Mesenchymal stem cell (in vitro differentiated cells and primary cell): ENCODE measurements at regions not wholly inside any gene's neighbourhood (a gene's known extent, or its start where the extent isn't known, plus 50 kb on each side); places are given as distances from the start of the nearest gene placed in this dataset.

Experiments used
- DNase-seq: peaks from one replicate; pipeline ENCODE4 v3.0.0-alpha.2; 2013
- H2AFZ ChIP-seq: one replicate; pipeline ENCODE4 v1.6.1; 2013; ENCODE audit warnings: low read depth, mild to moderate bottlenecking, control low read depth, inconsistent platforms, low read length, moderate library complexity
- H2AK5ac ChIP-seq: 2 replicates; pipeline ENCODE4 v1.6.1; 2013; ENCODE audit warnings: low read length, moderate library complexity, mild to moderate bottlenecking, inconsistent platforms; ENCODE audit not compliant: severe bottlenecking
- H2BK120ac ChIP-seq: one replicate; pipeline ENCODE4 v1.6.1; 2013; ENCODE audit warnings: low read depth, mild to moderate bottlenecking, inconsistent platforms, low read length, moderate library complexity
- H2BK12ac ChIP-seq, 2 experiments: one replicate each; pipeline ENCODE4 v1.6.1; 2013; ENCODE audit warnings: inconsistent platforms in 2 of 2, low read length in 2 of 2, mild to moderate bottlenecking in 2 of 2, moderate library complexity in 2 of 2, control low read depth in 1 of 2
- H2BK15ac ChIP-seq: one replicate; pipeline ENCODE4 v1.6.1; 2013; ENCODE audit warnings: mild to moderate bottlenecking, low read depth, inconsistent platforms; ENCODE audit not compliant: poor library complexity, severe bottlenecking
- H2BK5ac ChIP-seq: 2 replicates; pipeline ENCODE4 v1.6.1; 2013; ENCODE audit warnings: low read depth, mild to moderate bottlenecking, low read length, control low read depth, inconsistent platforms; ENCODE audit not compliant: poor library complexity, severe bottlenecking
- H3K14ac ChIP-seq, 2 experiments: one replicate each; pipeline ENCODE4 v1.6.1; 2013; ENCODE audit warnings: inconsistent platforms in 2 of 2, low read length in 2 of 2, control low read depth in 1 of 2, mild to moderate bottlenecking in 1 of 2, moderate library complexity in 1 of 2
- H3K18ac ChIP-seq, 2 experiments: one replicate each; pipeline ENCODE4 v1.6.1; 2013; ENCODE audit warnings: inconsistent platforms in 2 of 2, low read length in 2 of 2, control low read depth in 1 of 2, low read depth in 1 of 2, mild to moderate bottlenecking in 1 of 2
- H3K23ac ChIP-seq, 2 experiments: one replicate each; pipeline ENCODE4 v1.6.1; 2013; ENCODE audit warnings: inconsistent platforms in 2 of 2, low read length in 2 of 2, mild to moderate bottlenecking in 2 of 2, moderate library complexity in 2 of 2, control low read depth in 1 of 2
- H3K27ac ChIP-seq: 2 replicates; pipeline ENCODE4 v1.5.1; 2013; ENCODE audit warnings: mild to moderate bottlenecking, moderate library complexity, low read length, control low read depth, inconsistent platforms; ENCODE audit not compliant: poor library complexity, severe bottlenecking
- H3K27me3 ChIP-seq, 2 experiments: 2 replicates each; pipeline versions ENCODE4 v1.6.1 to v1.7.0; 2013; ENCODE audit warnings: low read length in 2 of 2, mild to moderate bottlenecking in 2 of 2, moderate library complexity in 2 of 2, control low read depth in 1 of 2, inconsistent platforms in 1 of 2; ENCODE audit not compliant: control insufficient read depth in 1 of 2, insufficient read depth in 1 of 2
- H3K36me3 ChIP-seq, 2 experiments: 2 replicates each; pipeline versions ENCODE4 v1.6.1 to v1.7.0; 2013; ENCODE audit warnings: low read length in 2 of 2, control low read depth in 1 of 2, inconsistent platforms in 1 of 2, low read depth in 1 of 2, mild to moderate bottlenecking in 1 of 2; ENCODE audit not compliant: insufficient read depth in 2 of 2, control insufficient read depth in 1 of 2
- H3K4ac ChIP-seq, 2 experiments: one replicate each; pipeline ENCODE4 v1.6.1; 2013; ENCODE audit warnings: inconsistent platforms in 2 of 2, low read length in 2 of 2, mild to moderate bottlenecking in 2 of 2, moderate library complexity in 2 of 2, control low read depth in 1 of 2, low read depth in 1 of 2
- H3K4me1 ChIP-seq: 2 replicates; pipeline ENCODE4 v1.6.1; 2013; ENCODE audit warnings: low read depth, low read length, control low read depth; ENCODE audit not compliant: control insufficient read depth, insufficient read depth
- H3K4me2 ChIP-seq: 2 replicates; pipeline ENCODE4 v1.6.1; 2013; ENCODE audit warnings: low read length, mild to moderate bottlenecking, inconsistent platforms; ENCODE audit not compliant: poor library complexity, severe bottlenecking
- H3K4me3 ChIP-seq, 2 experiments: 2 replicates each; pipeline versions ENCODE4 v1.5.1 to v1.7.0; 2013; ENCODE audit warnings: low read length in 2 of 2, mild to moderate bottlenecking in 2 of 2, control low read depth in 1 of 2, low read depth in 1 of 2; ENCODE audit not compliant: insufficient read depth in 1 of 2
- H3K79me1 ChIP-seq: replicated peaks from 2 replicates; pipeline ENCODE4 v1.6.1; 2013; ENCODE audit warnings: mild to moderate bottlenecking, control low read depth, low read length, inconsistent platforms; ENCODE audit not compliant: poor library complexity, severe bottlenecking
- H3K9ac ChIP-seq: 2 replicates; pipeline ENCODE4 v1.7.0; 2013; ENCODE audit warnings: mild to moderate bottlenecking, low read length, moderate library complexity
- H3K9me3 ChIP-seq: 2 replicates; pipeline ENCODE4 v1.7.0; 2013; ENCODE audit warnings: mild to moderate bottlenecking, low read length; ENCODE audit not compliant: control insufficient read depth
- H4K8ac ChIP-seq: one replicate; pipeline ENCODE4 v1.6.1; 2013; ENCODE audit warnings: inconsistent platforms, mild to moderate bottlenecking, low read length, moderate library complexity
- H4K91ac ChIP-seq: one replicate; pipeline ENCODE4 v1.6.1; 2013; ENCODE audit warnings: mild to moderate bottlenecking, low read length, inconsistent platforms
- WGBS: methylation state at CpG from one replicate; pipeline ENCODE4 v1.1.7; 2013; ENCODE audit warnings: mixed read lengths; 5-methylcytosine and 5-hydroxymethylcytosine counted together

GRCh38 chr6:67683960-67684359 lies 951.1 kb upstream of the ADGRB3 start:
- no peak overlapping the region for H4K8ac ChIP-seq
- H3K4ac ChIP-seq: no peak overlapping the region
- no peaks in the 10 kb centered on the region for H3K79me1 ChIP-seq
- H2AFZ ChIP-seq: no peak overlapping the region
- no peak overlapping the region for H2BK12ac ChIP-seq
- H3K18ac ChIP-seq: no peak overlapping the region
- peak overlapping the region; percentile 4 for H3K27ac ChIP-seq
- H3K23ac ChIP-seq: no peak overlapping the region
- no peaks in the 10 kb centered on the region for H3K9me3 ChIP-seq
- H3K4me2 ChIP-seq: no peak overlapping the region
- H3K36me3 ChIP-seq: no peaks in the 10 kb centered on the region
- no peak overlapping the region for H3K9ac ChIP-seq
- no peak overlapping the region for H3K14ac ChIP-seq
- H3K4me1 ChIP-seq: no peaks in the 10 kb centered on the region
- no peaks in the 10 kb centered on the region for H3K27me3 ChIP-seq
- H4K91ac ChIP-seq: no peak overlapping the region
- no peak overlapping the region for H2BK15ac ChIP-seq
- H2AK5ac ChIP-seq: no peak overlapping the region
- no peak overlapping the region for H3K4me3 ChIP-seq
- H2BK5ac ChIP-seq: no peak overlapping the region
- no CpG with 5 or more reads among the region's 1 CpG for WGBS
- H2BK120ac ChIP-seq: no peak overlapping the region
- peak; percentile 76 for DNase-seq

GRCh38 chr6:67680297-67680932 lies 954.7 kb upstream of the ADGRB3 start:
- no peak overlapping the region for H4K91ac ChIP-seq
- no peak for DNase-seq
- no peak overlapping the region for H3K4me2 ChIP-seq
- WGBS: 41% methylated on average over 2 of the region's 2 CpGs
- H3K9ac ChIP-seq: no peak overlapping the region
- no peaks in the 10 kb centered on the region for H3K9me3 ChIP-seq
- H2BK120ac ChIP-seq: no peak overlapping the region
- no peak overlapping the region for H2BK5ac ChIP-seq
- H3K4me3 ChIP-seq: no peak overlapping the region
- no peak overlapping the region for H4K8ac ChIP-seq
- no peaks in the 10 kb centered on the region for H3K36me3 ChIP-seq
- no peak overlapping the region for H3K4ac ChIP-seq
- H3K14ac ChIP-seq: no peak overlapping the region
- H3K27ac ChIP-seq: peak overlapping the region; percentile 33
- no peak overlapping the region for H2AK5ac ChIP-seq
- no peak overlapping the region for H3K23ac ChIP-seq
- no peaks in the 10 kb centered on the region for H3K4me1 ChIP-seq
- H3K18ac ChIP-seq: no peak overlapping the region
- H3K27me3 ChIP-seq: no peaks in the 10 kb centered on the region
- no peaks in the 10 kb centered on the region for H3K79me1 ChIP-seq
- H2BK12ac ChIP-seq: no peak overlapping the region
- H2BK15ac ChIP-seq: no peak overlapping the region
- H2AFZ ChIP-seq: no peak overlapping the region

- no peaks in the 10 kb centered on the region for H3K27me3 ChIP-seq
- WGBS: 88% methylated on average over 2 of the region's 3 CpGs
- no peaks in the 10 kb centered on the region for H3K36me3 ChIP-seq
- H2AK5ac ChIP-seq: no peak overlapping the region
- no peak overlapping the region for H3K18ac ChIP-seq
- H3K79me1 ChIP-seq: no peaks in the 10 kb centered on the region
- no peak overlapping the region for H3K4ac ChIP-seq
- no peak overlapping the region for H2BK5ac ChIP-seq
- no peak overlapping the region for H2AFZ ChIP-seq
- no peak overlapping the region for H4K91ac ChIP-seq
- H4K8ac ChIP-seq: no peak overlapping the region
- DNase-seq: no peak
- no peak overlapping the region for H3K4me3 ChIP-seq
- H3K23ac ChIP-seq: no peak overlapping the region
- no peak overlapping the region for H3K27ac ChIP-seq
- no peak overlapping the region for H2BK15ac ChIP-seq
- H2BK12ac ChIP-seq: no peak overlapping the region
- H2BK120ac ChIP-seq: no peak overlapping the region
- H3K14ac ChIP-seq: no peak overlapping the region
- no peaks in the 10 kb centered on the region for H3K9me3 ChIP-seq
- H3K4me1 ChIP-seq: peaks cover 2% of the 10 kb centered on the region
- H3K4me2 ChIP-seq: no peak overlapping the region
- no peak overlapping the region for H3K9ac ChIP-seq
These were observed 955.4 kb upstream of the ADGRB3 start for GRCh38 chr6:67679566-67680296.

- H4K91ac ChIP-seq: no peak overlapping the region
- H3K9ac ChIP-seq: no peak overlapping the region
- no peaks in the 10 kb centered on the region for H3K79me1 ChIP-seq
- H3K27me3 ChIP-seq: no peaks in the 10 kb centered on the region
- H3K36me3 ChIP-seq: no peaks in the 10 kb centered on the region
- H4K8ac ChIP-seq: no peak overlapping the region
- H3K4ac ChIP-seq: no peak overlapping the region
- H2BK120ac ChIP-seq: no peak overlapping the region
- H2BK5ac ChIP-seq: no peak overlapping the region
- no peak overlapping the region for H3K18ac ChIP-seq
- H3K4me1 ChIP-seq: peaks cover 2% of the 10 kb centered on the region
- no peak overlapping the region for H2BK15ac ChIP-seq
- no peak overlapping the region for H3K14ac ChIP-seq
- H3K4me3 ChIP-seq: no peak overlapping the region
- H2AFZ ChIP-seq: no peak overlapping the region
- no peak overlapping the region for H3K27ac ChIP-seq
- H2BK12ac ChIP-seq: no peak overlapping the region
- no peak overlapping the region for H2AK5ac ChIP-seq
- DNase-seq: no peak
- no peak overlapping the region for H3K23ac ChIP-seq
- WGBS: 100% methylated on average over 1 of the region's 1 CpG
- no peak overlapping the region for H3K4me2 ChIP-seq
- peaks cover 18% of the 10 kb centered on the region for H3K9me3 ChIP-seq
These were observed 958.2 kb upstream of the ADGRB3 start for GRCh38 chr6:67676892-67677291.
